GM23248 (cell line): ENCODE measurements at regions not wholly inside any gene's neighbourhood (a gene's known extent, or its start where the extent isn't known, plus 50 kb on each side); places are given as distances from the start of the nearest gene placed in this dataset.

Source experiments
- EZH2 ChIP-seq: fragments of 200-600 bp; sonication (generic); IDR thresholded peaks from 2 replicates; pipeline ENCODE4 v1.6.1; 2018; ENCODE audit warnings: antibody characterized with exemption, mild to moderate bottlenecking; ENCODE audit not compliant: insufficient read depth, poor library complexity, severe bottlenecking
- EZH2phosphoT487 ChIP-seq: fragments of 200-600 bp; sonication (generic); IDR thresholded peaks from 2 replicates; pipeline ENCODE4 v1.6.1; 2018; ENCODE audit warnings: antibody characterized with exemption, moderate library complexity, mild to moderate bottlenecking, low read depth; ENCODE audit not compliant: insufficient read depth

GRCh38 chr3:5298453-5298852, 110.9 kb downstream of the EDEM1 start:
- TF ChIP-seq EZH2phosphoT487 (no peak), EZH2 (no peak)
